Hepatocyte (in vitro differentiated cells): ENCODE measurements at regions not wholly inside any gene's neighbourhood (a gene's known extent, or its start where the extent isn't known, plus 50 kb on each side); places are given as distances from the start of the nearest gene placed in this dataset.

ENCODE experiments used
- CTCF ChIP-seq: fragments of 200-600 bp; sonication (generic); IDR thresholded peaks from 2 replicates; pipeline ENCODE4 v1.5.1; 2016; ENCODE audit warnings: antibody characterized with exemption, mild to moderate bottlenecking; ENCODE audit not compliant: poor library complexity
- EZH2phosphoT487 ChIP-seq: fragments of 200-600 bp; sonication (generic); IDR thresholded peaks from one replicate; pipeline ENCODE4 v1.6.1; 2018; ENCODE audit warnings: antibody characterized with exemption, mild to moderate bottlenecking, low read depth, moderate library complexity; ENCODE audit not compliant: unreplicated experiment, severe bottlenecking

GRCh38 chr6:100078509-100078908 lies 84.5 kb upstream of the MCHR2 start:
- TF ChIP-seq CTCF, result peak; percentile 36
- TF ChIP-seq EZH2phosphoT487, result no peak
